Jurkat, Clone E6-1 (cell line): ENCODE measurements at regions not wholly inside any gene's neighbourhood (a gene's known extent, or its start where the extent isn't known, plus 50 kb on each side); places are given as distances from the start of the nearest gene placed in this dataset.

Source experiments
- DNase-seq: peaks from one replicate; pipeline ENCODE4 v3.0.0-alpha.2; 2011; ENCODE audit warnings: low read depth, low spot score
- H3K4me3 ChIP-seq: 2 replicates; pipeline ENCODE4 v1.5.1; 2011; ENCODE audit warnings: mild to moderate bottlenecking, low read length, control low read depth, moderate library complexity

- H3K4me3 ChIP-seq: no peak overlapping the region
- no peak for DNase-seq
These were observed 545.4 kb downstream of the TUSC7 start for GRCh38 chr3:117254985-117255384.

GRCh38 chr3:117255736-117256135 is 546.2 kb downstream of the TUSC7 start:
- DNase-seq: no peak
- no peak overlapping the region for H3K4me3 ChIP-seq

GRCh38 chr3:117261983-117262421 is 552.4 kb downstream of the TUSC7 start:
- H3K4me3 ChIP-seq: no peak overlapping the region
- DNase-seq: no peak

GRCh38 chr3:117263270-117263669 is 553.7 kb downstream of the TUSC7 start:
- no peak overlapping the region for H3K4me3 ChIP-seq
- no peak for DNase-seq

GRCh38 chr3:117263745-117264144 is 554.2 kb downstream of the TUSC7 start:
- no peak overlapping the region for H3K4me3 ChIP-seq
- no peak for DNase-seq

- no peak overlapping the region for H3K4me3 ChIP-seq
- no peak for DNase-seq
These were observed 554.8 kb downstream of the TUSC7 start for GRCh38 chr3:117264204-117264994.

GRCh38 chr3:117266806-117267205 is 557.2 kb downstream of the TUSC7 start:
- no peak for DNase-seq
- H3K4me3 ChIP-seq: no peak overlapping the region

GRCh38 chr3:117268318-117268717 is 558.7 kb downstream of the TUSC7 start:
- no peak overlapping the region for H3K4me3 ChIP-seq
- no peak for DNase-seq

GRCh38 chr3:117272274-117272673 is 562.7 kb downstream of the TUSC7 start:
- H3K4me3 ChIP-seq: no peak overlapping the region
- no peak for DNase-seq

GRCh38 chr3:117272876-117273523 is 563.4 kb downstream of the TUSC7 start:
- H3K4me3 ChIP-seq: no peak overlapping the region
- no peak for DNase-seq

- no peak overlapping the region for H3K4me3 ChIP-seq
- DNase-seq: no peak
These were observed 568.2 kb downstream of the TUSC7 start for GRCh38 chr3:117277816-117278215.

GRCh38 chr3:117278424-117279190 is 569.0 kb downstream of the TUSC7 start:
- H3K4me3 ChIP-seq: no peak overlapping the region
- no peak for DNase-seq

- no peak for DNase-seq
- no peak overlapping the region for H3K4me3 ChIP-seq
These were observed 571.8 kb downstream of the TUSC7 start for GRCh38 chr3:117281371-117281770.

GRCh38 chr3:117282566-117282965 is 573.0 kb downstream of the TUSC7 start:
- no peak overlapping the region for H3K4me3 ChIP-seq
- DNase-seq: no peak

- DNase-seq: no peak
- H3K4me3 ChIP-seq: no peak overlapping the region
These were observed 576.2 kb downstream of the TUSC7 start for GRCh38 chr3:117285737-117286136.

- H3K4me3 ChIP-seq: no peak overlapping the region
- DNase-seq: no peak
These were observed 576.9 kb downstream of the TUSC7 start for GRCh38 chr3:117286488-117286887.

GRCh38 chr3:117287602-117288001 is 578.0 kb downstream of the TUSC7 start:
- DNase-seq: no peak
- no peak overlapping the region for H3K4me3 ChIP-seq

GRCh38 chr3:117291476-117291875 is 581.9 kb downstream of the TUSC7 start:
- DNase-seq: no peak
- no peak overlapping the region for H3K4me3 ChIP-seq

GRCh38 chr3:117297065-117297464 is 587.5 kb downstream of the TUSC7 start:
- DNase-seq: no peak
- no peak overlapping the region for H3K4me3 ChIP-seq

- H3K4me3 ChIP-seq: no peak overlapping the region
- no peak for DNase-seq
These were observed 588.0 kb downstream of the TUSC7 start for GRCh38 chr3:117297541-117297940.
